ENCODE measurements at regions not wholly inside any gene's neighbourhood (a gene's known extent, or its start where the extent isn't known, plus 50 kb on each side); places are given as distances from the start of the nearest gene placed in this dataset.

DNA sequence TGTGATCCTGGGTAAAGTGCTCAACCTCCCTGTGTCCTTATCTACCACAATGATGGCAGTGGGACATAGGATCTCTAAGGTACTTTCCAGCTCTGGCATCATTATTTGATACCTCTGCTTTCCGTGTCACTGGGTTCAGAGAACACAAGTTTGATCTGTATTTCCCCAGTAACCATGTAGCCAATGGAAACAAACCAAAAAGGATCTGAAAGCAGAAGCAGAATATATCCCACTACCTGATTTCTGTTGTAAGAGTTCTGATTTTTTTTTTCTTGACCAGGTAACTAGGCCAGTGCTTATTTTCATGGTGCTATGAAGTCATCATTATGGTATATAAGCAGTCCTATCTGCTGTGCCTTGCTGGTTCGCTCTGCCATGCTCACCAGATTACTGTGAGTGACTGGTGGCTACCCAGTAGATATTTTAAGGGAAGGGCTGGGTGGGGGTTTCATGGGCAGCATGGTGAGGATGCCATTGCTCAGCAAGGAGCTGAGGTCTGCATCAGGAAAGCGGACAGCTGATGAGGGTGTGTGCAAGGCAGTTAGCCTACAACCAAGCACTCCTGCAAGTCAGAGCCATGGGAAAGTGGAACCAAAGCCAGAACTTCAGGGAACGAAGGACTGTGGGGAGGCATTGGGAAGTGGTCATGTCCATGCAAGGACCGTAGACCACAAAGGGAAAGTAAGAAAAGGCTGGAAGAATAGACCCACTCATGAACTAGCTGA is 104.9 kb upstream of the EDEM3 start:
- TF ChIP-seq TCF7L2 (IDR thresholded peaks at IDR 0.05; ENCODE audit: borderline replicate concordance, low read depth, low read length) = no peak
- no peak for TF ChIP-seq ZNF10 (tag by site-specific recombination; IDR thresholded peaks at IDR 0.05)
- TF ChIP-seq, protein P1, sequence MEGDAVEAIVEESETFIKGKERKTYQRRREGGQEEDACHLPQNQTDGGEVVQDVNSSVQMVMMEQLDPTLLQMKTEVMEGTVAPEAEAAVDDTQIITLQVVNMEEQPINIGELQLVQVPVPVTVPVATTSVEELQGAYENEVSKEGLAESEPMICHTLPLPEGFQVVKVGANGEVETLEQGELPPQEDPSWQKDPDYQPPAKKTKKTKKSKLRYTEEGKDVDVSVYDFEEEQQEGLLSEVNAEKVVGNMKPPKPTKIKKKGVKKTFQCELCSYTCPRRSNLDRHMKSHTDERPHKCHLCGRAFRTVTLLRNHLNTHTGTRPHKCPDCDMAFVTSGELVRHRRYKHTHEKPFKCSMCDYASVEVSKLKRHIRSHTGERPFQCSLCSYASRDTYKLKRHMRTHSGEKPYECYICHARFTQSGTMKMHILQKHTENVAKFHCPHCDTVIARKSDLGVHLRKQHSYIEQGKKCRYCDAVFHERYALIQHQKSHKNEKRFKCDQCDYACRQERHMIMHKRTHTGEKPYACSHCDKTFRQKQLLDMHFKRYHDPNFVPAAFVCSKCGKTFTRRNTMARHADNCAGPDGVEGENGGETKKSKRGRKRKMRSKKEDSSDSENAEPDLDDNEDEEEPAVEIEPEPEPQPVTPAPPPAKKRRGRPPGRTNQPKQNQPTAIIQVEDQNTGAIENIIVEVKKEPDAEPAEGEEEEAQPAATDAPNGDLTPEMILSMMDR (tag by site-specific recombination; IDR thresholded peaks at IDR 0.05) = no peak
- TF ChIP-seq ZNF274 (IDR thresholded peaks at IDR 0.05; ENCODE audit: low read length) = no peak
- no peak for TF ChIP-seq ZNF274 (tag by site-specific recombination; IDR thresholded peaks at IDR 0.05; ENCODE audit: borderline replicate concordance)
- TF ChIP-seq GLIS2 (tag by site-specific recombination; IDR thresholded peaks at IDR 0.05) = no peak
- TF ChIP-seq, protein P2, sequence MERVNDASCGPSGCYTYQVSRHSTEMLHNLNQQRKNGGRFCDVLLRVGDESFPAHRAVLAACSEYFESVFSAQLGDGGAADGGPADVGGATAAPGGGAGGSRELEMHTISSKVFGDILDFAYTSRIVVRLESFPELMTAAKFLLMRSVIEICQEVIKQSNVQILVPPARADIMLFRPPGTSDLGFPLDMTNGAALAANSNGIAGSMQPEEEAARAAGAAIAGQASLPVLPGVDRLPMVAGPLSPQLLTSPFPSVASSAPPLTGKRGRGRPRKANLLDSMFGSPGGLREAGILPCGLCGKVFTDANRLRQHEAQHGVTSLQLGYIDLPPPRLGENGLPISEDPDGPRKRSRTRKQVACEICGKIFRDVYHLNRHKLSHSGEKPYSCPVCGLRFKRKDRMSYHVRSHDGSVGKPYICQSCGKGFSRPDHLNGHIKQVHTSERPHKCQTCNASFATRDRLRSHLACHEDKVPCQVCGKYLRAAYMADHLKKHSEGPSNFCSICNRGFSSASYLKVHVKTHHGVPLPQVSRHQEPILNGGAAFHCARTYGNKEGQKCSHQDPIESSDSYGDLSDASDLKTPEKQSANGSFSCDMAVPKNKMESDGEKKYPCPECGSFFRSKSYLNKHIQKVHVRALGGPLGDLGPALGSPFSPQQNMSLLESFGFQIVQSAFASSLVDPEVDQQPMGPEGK (tag by site-specific recombination; IDR thresholded peaks at IDR 0.05) = no peak
- TF ChIP-seq ZNF114 (tag by site-specific recombination; IDR thresholded peaks at IDR 0.05) = no peak
